ENCODE measurements at regions not wholly inside any gene's neighbourhood (a gene's known extent, or its start where the extent isn't known, plus 50 kb on each side); places are given as distances from the start of the nearest gene placed in this dataset.

GRCh38 chrX:110449312-110449711, 90.7 kb downstream of the RTL9 start:
- H3K36me3 Mint-ChIP-seq (ENCODE audit: unreplicated experiment) = no peaks in the 10 kb centered on the region
- no peak for DNase-seq
- no peak overlapping the region for H3K4me3 Mint-ChIP-seq (ENCODE audit: unreplicated experiment)
- no peaks in the 10 kb centered on the region for H3K9me3 Mint-ChIP-seq (ENCODE audit: unreplicated experiment)
- H3K27me3 Mint-ChIP-seq (ENCODE audit: unreplicated experiment) = no peaks in the 10 kb centered on the region
- H3K27ac Mint-ChIP-seq (ENCODE audit: unreplicated experiment) = no peak overlapping the region
- peaks cover 6% of the 10 kb centered on the region for H3K4me1 Mint-ChIP-seq (ENCODE audit: low read depth, unreplicated experiment)
- TF ChIP-seq CTCF (IDR thresholded peaks at IDR 0.05; ENCODE audit: partially characterized antibody, unreplicated experiment) = no peak

GRCh38 chrX:110450050-110450449, 91.4 kb downstream of the RTL9 start:
- Mint-ChIP-seq H3K4me1 (ENCODE audit: low read depth, unreplicated experiment) (peaks cover 6% of the 10 kb centered on the region), H3K27ac (ENCODE audit: unreplicated experiment) (no peak overlapping the region), H3K9me3 (ENCODE audit: unreplicated experiment) (no peaks in the 10 kb centered on the region), H3K4me3 (ENCODE audit: unreplicated experiment) (no peak overlapping the region), H3K36me3 (ENCODE audit: unreplicated experiment) (no peaks in the 10 kb centered on the region), H3K27me3 (ENCODE audit: unreplicated experiment) (no peaks in the 10 kb centered on the region)
- TF ChIP-seq CTCF (IDR thresholded peaks at IDR 0.05; ENCODE audit: partially characterized antibody, unreplicated experiment) = peak; percentile 71
- peak; percentile 76 for DNase-seq

- no peaks in the 10 kb centered on the region for H3K9me3 Mint-ChIP-seq (ENCODE audit: unreplicated experiment)
- no peaks in the 10 kb centered on the region for H3K4me1 Mint-ChIP-seq (ENCODE audit: low read depth, unreplicated experiment)
- DNase-seq = no peak
- H3K4me3 Mint-ChIP-seq (ENCODE audit: unreplicated experiment) = no peak overlapping the region
- H3K36me3 Mint-ChIP-seq (ENCODE audit: unreplicated experiment) = no peaks in the 10 kb centered on the region
- H3K27ac Mint-ChIP-seq (ENCODE audit: unreplicated experiment) = no peak overlapping the region
- no peaks in the 10 kb centered on the region for H3K27me3 Mint-ChIP-seq (ENCODE audit: unreplicated experiment)
- no peak for TF ChIP-seq CTCF (IDR thresholded peaks at IDR 0.05; ENCODE audit: partially characterized antibody, unreplicated experiment)
Measured at GRCh38 chrX:110454336-110454735, 95.7 kb downstream of the RTL9 start.

GRCh38 chrX:110462957-110463356, 104.3 kb downstream of the RTL9 start:
- DNase-seq = no peak
- H3K27me3 Mint-ChIP-seq (ENCODE audit: unreplicated experiment) = no peaks in the 10 kb centered on the region
- H3K27ac Mint-ChIP-seq (ENCODE audit: unreplicated experiment) = no peak overlapping the region
- H3K4me1 Mint-ChIP-seq (ENCODE audit: low read depth, unreplicated experiment) = peaks cover 3% of the 10 kb centered on the region
- H3K36me3 Mint-ChIP-seq (ENCODE audit: unreplicated experiment) = no peaks in the 10 kb centered on the region
- H3K9me3 Mint-ChIP-seq (ENCODE audit: unreplicated experiment) = no peaks in the 10 kb centered on the region
- H3K4me3 Mint-ChIP-seq (ENCODE audit: unreplicated experiment) = no peak overlapping the region
- TF ChIP-seq CTCF (IDR thresholded peaks at IDR 0.05; ENCODE audit: partially characterized antibody, unreplicated experiment) = no peak

GRCh38 chrX:110466790-110467189, 108.1 kb downstream of the RTL9 start:
- Mint-ChIP-seq H3K36me3 (ENCODE audit: unreplicated experiment) (no peaks in the 10 kb centered on the region), H3K27me3 (ENCODE audit: unreplicated experiment) (no peaks in the 10 kb centered on the region), H3K27ac (ENCODE audit: unreplicated experiment) (no peak overlapping the region), H3K9me3 (ENCODE audit: unreplicated experiment) (no peaks in the 10 kb centered on the region), H3K4me3 (ENCODE audit: unreplicated experiment) (no peak overlapping the region), H3K4me1 (ENCODE audit: low read depth, unreplicated experiment) (peaks cover 3% of the 10 kb centered on the region)
- DNase-seq = no peak
- no peak for TF ChIP-seq CTCF (IDR thresholded peaks at IDR 0.05; ENCODE audit: partially characterized antibody, unreplicated experiment)

Measured in glutamatergic neuron (in vitro differentiated cells).